ENCODE measurements at regions not wholly inside any gene's neighbourhood (a gene's known extent, or its start where the extent isn't known, plus 50 kb on each side); places are given as distances from the start of the nearest gene placed in this dataset.

DNA sequence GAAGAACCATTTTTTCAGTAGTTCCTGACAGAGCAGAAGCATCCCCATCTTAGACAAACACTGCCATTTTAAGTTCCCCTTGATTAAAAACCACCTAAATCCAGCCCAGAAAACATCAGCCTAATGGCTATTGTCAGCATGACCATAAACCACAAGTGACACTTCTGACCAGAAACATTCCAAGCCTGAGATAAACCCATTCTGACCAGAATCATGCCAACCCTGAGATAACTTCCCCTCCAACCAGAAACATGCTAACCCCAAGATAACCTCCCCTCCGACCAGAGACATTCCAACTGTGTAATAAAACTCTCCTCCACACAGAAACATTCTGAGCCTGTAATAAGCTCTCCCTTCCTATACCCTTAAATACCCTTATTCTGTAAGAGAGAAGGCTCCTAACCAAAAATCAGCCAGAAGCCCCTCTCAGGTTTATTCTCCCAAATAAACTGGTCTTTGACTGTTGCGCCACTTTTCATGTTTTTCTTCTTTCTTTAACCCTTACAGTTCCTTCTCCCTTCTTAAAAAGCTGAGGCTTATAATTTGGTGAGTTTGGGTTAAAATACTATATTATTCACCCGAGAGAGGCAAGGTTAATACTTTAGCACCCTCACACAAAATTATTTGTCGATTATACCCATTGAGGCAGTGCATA, 149.7 kb downstream of the HNMT start:
- Histone ChIP-seq H2BK15ac (ENCODE audit: low read depth, low read length) (no peak overlapping the region), H4K5ac (ENCODE audit: insufficient read length, low read depth, low read length) (no peak overlapping the region), H3K4me2 (ENCODE audit: insufficient read depth, insufficient read length, low read length) (no peak overlapping the region), H3K23me2 (ENCODE audit: insufficient read length, low read depth, low read length, poor library complexity, severe bottlenecking) (no peaks in the 10 kb centered on the region), H3K27me3 (ENCODE audit: insufficient read depth, low read length) (no peaks in the 10 kb centered on the region), H3K14ac (ENCODE audit: insufficient read depth, low read length) (no peak overlapping the region), H3K79me1 (ENCODE audit: insufficient read depth, low read depth, low read length, poor library complexity, severe bottlenecking) (no peaks in the 10 kb centered on the region), H2BK5ac (ENCODE audit: insufficient read length, low read length) (no peak overlapping the region), H3K23ac (ENCODE audit: insufficient read length, low read depth, low read length) (no peak overlapping the region), H4K8ac (replicated peaks; ENCODE audit: insufficient read length, low read depth, low read length) (no peak overlapping the region), H3K9me3 (ENCODE audit: control insufficient read depth, low read depth, low read length) (no peaks in the 10 kb centered on the region), H3K4me1 (ENCODE audit: insufficient read depth, low read length) (no peaks in the 10 kb centered on the region), H3K4ac (ENCODE audit: low read depth, low read length) (no peak overlapping the region), H4K91ac (ENCODE audit: insufficient read length, low read depth, low read length) (no peak overlapping the region), H4K20me1 (ENCODE audit: control insufficient read depth, insufficient read depth, insufficient read length) (no peaks in the 10 kb centered on the region), H3T11ph (ENCODE audit: low read length) (no peak overlapping the region), H3K79me2 (ENCODE audit: insufficient read depth, low read length) (no peaks in the 10 kb centered on the region), H3K18ac (ENCODE audit: insufficient read length, low read depth, low read length) (no peak overlapping the region), H2AFZ (ENCODE audit: low read length) (no peak overlapping the region), H2BK120ac (ENCODE audit: low read depth, low read length, poor library complexity, severe bottlenecking) (no peak overlapping the region), H3K27ac (ENCODE audit: insufficient read length, low read depth, low read length) (no peak overlapping the region), H2BK12ac (ENCODE audit: insufficient read length, low read depth, low read length) (no peak overlapping the region), H2AK5ac (ENCODE audit: insufficient read length, low read length) (no peak overlapping the region), H3K56ac (ENCODE audit: insufficient read length, low read depth, low read length) (no peak overlapping the region), H3K9ac (ENCODE audit: extremely low read depth, insufficient read length, low read length) (no peak overlapping the region), H2BK20ac (ENCODE audit: low read depth, low read length, poor library complexity, severe bottlenecking) (no peak overlapping the region)
- Mint-ChIP-seq H3K36me3 (ENCODE audit: insufficient read depth in 1 of 3, low read depth in 3 of 3) (peaks cover 0 to 13% (median 6%) of the 10 kb centered on the region in 3 experiments; a peak in 4 of 7 replicates), H3K4me3 (no peak overlapping the region), H3K27ac (no peak overlapping the region), H3K27me3 (ENCODE audit: low read depth) (no peaks in the 10 kb centered on the region), H3K9me3 (peaks cover 12 to 14% of the 10 kb centered on the region in 2 experiments), H3K4me1 (no peaks in the 10 kb centered on the region)
- no CpG with 5 or more reads among the region's 4 CpGs for WGBS (ENCODE audit: extremely low coverage, insufficient read length, low lambda C conversion rate)
- TF ChIP-seq, protein P1, sequence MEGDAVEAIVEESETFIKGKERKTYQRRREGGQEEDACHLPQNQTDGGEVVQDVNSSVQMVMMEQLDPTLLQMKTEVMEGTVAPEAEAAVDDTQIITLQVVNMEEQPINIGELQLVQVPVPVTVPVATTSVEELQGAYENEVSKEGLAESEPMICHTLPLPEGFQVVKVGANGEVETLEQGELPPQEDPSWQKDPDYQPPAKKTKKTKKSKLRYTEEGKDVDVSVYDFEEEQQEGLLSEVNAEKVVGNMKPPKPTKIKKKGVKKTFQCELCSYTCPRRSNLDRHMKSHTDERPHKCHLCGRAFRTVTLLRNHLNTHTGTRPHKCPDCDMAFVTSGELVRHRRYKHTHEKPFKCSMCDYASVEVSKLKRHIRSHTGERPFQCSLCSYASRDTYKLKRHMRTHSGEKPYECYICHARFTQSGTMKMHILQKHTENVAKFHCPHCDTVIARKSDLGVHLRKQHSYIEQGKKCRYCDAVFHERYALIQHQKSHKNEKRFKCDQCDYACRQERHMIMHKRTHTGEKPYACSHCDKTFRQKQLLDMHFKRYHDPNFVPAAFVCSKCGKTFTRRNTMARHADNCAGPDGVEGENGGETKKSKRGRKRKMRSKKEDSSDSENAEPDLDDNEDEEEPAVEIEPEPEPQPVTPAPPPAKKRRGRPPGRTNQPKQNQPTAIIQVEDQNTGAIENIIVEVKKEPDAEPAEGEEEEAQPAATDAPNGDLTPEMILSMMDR (conservative IDR thresholded peaks at IDR 0.05) = no peak
- DNase-seq = no peak

All from H9 (cell line).